ENCODE measurements at regions not wholly inside any gene's neighbourhood (a gene's known extent, or its start where the extent isn't known, plus 50 kb on each side); places are given as distances from the start of the nearest gene placed in this dataset.

GRCh38 chr4:158015241-158015640 lies 157.6 kb downstream of the GASK1B start:
- Histone ChIP-seq H3K27ac (peak overlapping the region; percentile 85), H3K27me3 (replicated peaks) (no peaks in the 10 kb centered on the region), H3K4me3 (ENCODE audit: low read depth, low read length) (no peak overlapping the region), H3K36me3 (replicated peaks) (no peaks in the 10 kb centered on the region)
- in situ Hi-C loops (cut with HindIII; ENCODE audit: low pct_ligation_motif_present, low sequenced_read_pairs): no loop called here
- no peak for TF ChIP-seq CTCF (IDR thresholded peaks at IDR 0.05; ENCODE audit: low read depth, low read length, missing control alignments)
- peak; percentile 73 for DNase-seq

GRCh38 chr4:158013858-158014257 lies 159.0 kb downstream of the GASK1B start:
- TF ChIP-seq CTCF (IDR thresholded peaks at IDR 0.05; ENCODE audit: low read depth, low read length, missing control alignments): no peak
- Histone ChIP-seq H3K36me3 (replicated peaks) (no peaks in the 10 kb centered on the region), H3K27ac (peak overlapping the region; percentile 85), H3K27me3 (replicated peaks) (no peaks in the 10 kb centered on the region), H3K4me3 (ENCODE audit: low read depth, low read length) (no peak overlapping the region)
- in situ Hi-C loops (cut with HindIII; ENCODE audit: low pct_ligation_motif_present, low sequenced_read_pairs): no loop called here
- peak; percentile 59 for DNase-seq

DNA sequence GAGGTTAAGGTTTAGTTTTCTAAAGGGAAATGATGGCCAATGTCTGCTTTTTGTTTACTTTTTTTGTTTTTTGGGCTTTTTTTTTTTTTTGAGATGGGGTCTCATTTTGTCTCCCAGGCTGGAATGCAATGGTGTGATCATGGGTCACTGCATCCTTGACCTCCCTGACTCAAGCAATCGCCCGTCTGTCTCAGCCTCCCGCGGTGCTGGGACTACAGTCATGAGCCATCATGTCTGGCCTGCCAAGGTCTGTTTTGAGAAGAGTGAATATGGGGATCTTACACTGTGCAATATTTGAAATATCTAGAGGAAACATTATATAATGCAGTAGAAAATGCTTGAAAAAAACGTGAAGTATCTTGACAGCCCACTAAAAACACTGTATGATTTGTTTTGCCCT lies 162.5 kb downstream of the GASK1B start:
- TF ChIP-seq CTCF (IDR thresholded peaks at IDR 0.05; ENCODE audit: low read depth, low read length, missing control alignments): no peak
- Histone ChIP-seq H3K27ac (no peak overlapping the region), H3K27me3 (replicated peaks) (no peaks in the 10 kb centered on the region), H3K4me3 (ENCODE audit: low read depth, low read length) (no peak overlapping the region), H3K36me3 (replicated peaks) (no peaks in the 10 kb centered on the region)
- in situ Hi-C loops (cut with HindIII; ENCODE audit: low pct_ligation_motif_present, low sequenced_read_pairs): no loop called here
- peak; percentile 49 for DNase-seq

GRCh38 chr4:158008551-158009218 lies 164.1 kb downstream of the GASK1B start:
- in situ Hi-C loops (cut with HindIII; ENCODE audit: low pct_ligation_motif_present, low sequenced_read_pairs): loop anchor here (10.0 kb wide), 1 partner anchor 166 kb away; the partner anchor contains the start of gene GASK1B
- no peak for TF ChIP-seq CTCF (IDR thresholded peaks at IDR 0.05; ENCODE audit: low read depth, low read length, missing control alignments)

DNA sequence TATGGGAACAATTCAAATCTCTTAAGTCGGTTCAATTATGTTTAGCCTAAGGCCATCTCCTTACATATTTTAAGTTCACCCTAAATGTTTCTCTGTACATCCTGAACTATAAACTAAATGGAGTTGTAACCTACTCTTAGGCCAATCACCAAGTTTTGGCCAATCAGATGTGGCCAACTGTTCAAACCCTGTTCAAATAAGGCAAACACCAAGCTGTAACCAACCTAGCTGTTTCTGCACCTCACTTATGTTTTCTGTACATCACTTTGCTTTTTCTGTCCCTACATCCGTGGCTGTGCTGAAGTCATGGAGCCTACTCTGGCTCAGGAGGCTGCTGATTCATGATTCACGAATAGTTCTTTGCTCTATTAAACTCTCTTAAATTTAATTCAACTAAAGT lies 165.3 kb downstream of the GASK1B start:
- no peak for TF ChIP-seq CTCF (IDR thresholded peaks at IDR 0.05; ENCODE audit: low read depth, low read length, missing control alignments)
- H3K27ac ChIP-seq: peak overlapping the region; percentile 27
- in situ Hi-C loops (cut with HindIII; ENCODE audit: low pct_ligation_motif_present, low sequenced_read_pairs): loop anchor here (10.0 kb wide), 1 partner anchor 167 kb away; the partner anchor contains the start of gene GASK1B
- H3K27me3 ChIP-seq (replicated peaks): no peaks in the 10 kb centered on the region
- no peak for DNase-seq
- no peak overlapping the region for H3K4me3 ChIP-seq (ENCODE audit: low read depth, low read length)
- no peaks in the 10 kb centered on the region for H3K36me3 ChIP-seq (replicated peaks)

More at GRCh38 chr4:158008551-158009218, 164.1 kb downstream of the GASK1B start:
- Histone ChIP-seq H3K27ac (peak overlapping the region; percentile 39), H3K4me3 (ENCODE audit: low read depth, low read length) (no peak overlapping the region), H3K36me3 (replicated peaks) (no peaks in the 10 kb centered on the region), H3K27me3 (replicated peaks) (no peaks in the 10 kb centered on the region)
- peak; percentile 60 for DNase-seq

DNA sequence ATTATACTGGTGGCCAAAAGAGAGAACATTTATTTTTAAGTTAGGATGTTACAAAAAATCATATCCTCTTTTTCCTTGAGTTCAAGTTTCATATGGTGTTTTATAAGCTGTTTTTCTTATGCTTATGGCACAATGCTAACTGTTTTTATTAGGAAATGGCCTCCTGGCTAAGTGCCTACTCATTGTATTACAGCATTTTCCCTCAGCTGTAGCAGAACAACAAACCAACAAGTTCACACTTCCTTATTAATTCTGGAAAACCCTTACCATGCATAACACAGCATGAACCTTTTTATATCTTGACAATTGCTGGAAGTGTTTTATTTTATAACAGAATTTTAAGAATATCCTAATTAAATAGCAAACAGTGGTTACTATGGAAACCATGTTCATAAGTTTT lies 165.8 kb downstream of the GASK1B start:
- TF ChIP-seq CTCF (IDR thresholded peaks at IDR 0.05; ENCODE audit: low read depth, low read length, missing control alignments): no peak
- H3K4me3 ChIP-seq (ENCODE audit: low read depth, low read length): no peak overlapping the region
- in situ Hi-C loops (cut with HindIII; ENCODE audit: low pct_ligation_motif_present, low sequenced_read_pairs): loop anchor here (10.0 kb wide), 1 partner anchor 168 kb away; the partner anchor contains the start of gene GASK1B
- DNase-seq: no peak
- H3K36me3 ChIP-seq (replicated peaks): no peaks in the 10 kb centered on the region
- no peaks in the 10 kb centered on the region for H3K27me3 ChIP-seq (replicated peaks)
- no peak overlapping the region for H3K27ac ChIP-seq
